GM19468 (cell line): ENCODE measurements at regions not wholly inside any gene's neighbourhood (a gene's known extent, or its start where the extent isn't known, plus 50 kb on each side); places are given as distances from the start of the nearest gene placed in this dataset.
A peak's percentile ranks its signal among the peaks of the same experiment; 100 is the strongest.
"Not testable (repeated sequence)": the region's sequence is repeated elsewhere in the genome, so short reads cannot be mapped to it uniquely, and the experiment has no call there.

Source experiments
- ATAC-seq: cut with Tn5 transposase; IDR thresholded peaks from one replicate; pipeline ENCODE4 v1.9.1; 2021; ENCODE audit warnings: mild to moderate bottlenecking, moderate library complexity, moderate number of reproducible peaks; ENCODE audit not compliant: unreplicated experiment; ENCODE audit errors: extremely low read depth

GRCh38 chr1:157334041-157334440 is 195.8 kb upstream of the ETV3 start:
- no peak for ATAC-seq

- not testable (repeated sequence) for ATAC-seq
Observed at GRCh38 chr1:157330177-157330576, 192.0 kb upstream of the ETV3 start.

- ATAC-seq: not testable (repeated sequence)
Observed at GRCh38 chr1:157328120-157328519, 189.9 kb upstream of the ETV3 start.

GRCh38 chr1:157326173-157326859 is 188.1 kb upstream of the ETV3 start:
- no peak for ATAC-seq

- no peak for ATAC-seq
Observed at GRCh38 chr1:157325220-157325619, 187.0 kb upstream of the ETV3 start.

GRCh38 chr1:157321972-157322371 is 183.8 kb upstream of the ETV3 start:
- not testable (repeated sequence) for ATAC-seq

GRCh38 chr1:157319567-157319966 is 181.4 kb upstream of the ETV3 start:
- ATAC-seq: no peak

GRCh38 chr1:157317229-157317628 is 179.0 kb upstream of the ETV3 start:
- not testable (repeated sequence) for ATAC-seq

- no peak for ATAC-seq
Observed at GRCh38 chr1:157315544-157315943, 177.3 kb upstream of the ETV3 start.

GRCh38 chr1:157314408-157314807 is 176.2 kb upstream of the ETV3 start:
- ATAC-seq: no peak

- ATAC-seq: no peak
Observed at GRCh38 chr1:157313240-157313807, 175.1 kb upstream of the ETV3 start.

GRCh38 chr1:157312082-157312812 is 174.1 kb upstream of the ETV3 start:
- no peak for ATAC-seq

GRCh38 chr1:157311730-157312081 is 173.5 kb upstream of the ETV3 start:
- ATAC-seq: no peak

- peak; percentile 35 for ATAC-seq
Observed at GRCh38 chr1:157310805-157311729, 172.9 kb upstream of the ETV3 start.

GRCh38 chr1:157310401-157310800 is 172.2 kb upstream of the ETV3 start:
- no peak for ATAC-seq

- no peak for ATAC-seq
Observed at GRCh38 chr1:157307491-157307890, 169.3 kb upstream of the ETV3 start.

GRCh38 chr1:157306896-157307295 is 168.7 kb upstream of the ETV3 start:
- no peak for ATAC-seq

GRCh38 chr1:157304271-157304670 is 166.1 kb upstream of the ETV3 start:
- ATAC-seq: no peak

- ATAC-seq: no peak
Observed at GRCh38 chr1:157302724-157303123, 164.5 kb upstream of the ETV3 start.

- no peak for ATAC-seq
Observed at GRCh38 chr1:157302199-157302497, 164.0 kb upstream of the ETV3 start.
